Testis (tissue), 2 donors: ENCODE measurements at regions not wholly inside any gene's neighbourhood (a gene's known extent, or its start where the extent isn't known, plus 50 kb on each side); places are given as distances from the start of the nearest gene placed in this dataset.

ENCODE experiments used
- POLR2A ChIP-seq: fragments of 450-650 bp; IDR thresholded peaks from one replicate; pipeline ENCODE4 v1.6.1; 2017; ENCODE audit warnings: antibody characterized with exemption, mild to moderate bottlenecking, moderate library complexity
- TF ChIP-seq, protein P1 (sequence below), 3 experiments: fragments of 450-650 bp in 2 of 3; fragments of 200-600 bp in 1 of 3; sonication (generic) in 1 of 3; IDR thresholded peaks; one replicate each; pipeline ENCODE4 v1.5.1; 2016 to 2019; ENCODE audit warnings: antibody characterized with exemption in 3 of 3, mild to moderate bottlenecking in 2 of 3, moderate library complexity in 1 of 3

DNA sequence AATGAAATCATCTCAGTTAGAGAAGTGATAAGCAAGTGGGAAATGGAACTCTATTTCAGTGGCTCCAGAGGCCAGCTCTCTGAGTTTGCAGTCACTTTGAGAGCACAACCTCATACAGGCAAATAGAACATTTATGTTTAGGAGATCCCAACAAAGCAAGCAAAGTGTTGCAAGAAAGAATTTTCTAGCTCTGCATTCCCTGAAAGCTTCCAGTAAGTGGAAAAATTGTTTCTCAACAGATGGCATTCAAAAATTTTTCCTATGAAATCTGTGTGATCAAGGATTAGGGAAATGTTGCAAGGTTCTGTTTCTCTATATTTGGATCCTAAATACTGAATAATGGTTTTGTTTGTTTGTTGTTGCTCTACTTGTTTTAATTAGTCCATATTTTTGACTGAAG, 764.2 kb upstream of the ZNF608 start:
- no peak for TF ChIP-seq POLR2A
- TF ChIP-seq, protein P1, sequence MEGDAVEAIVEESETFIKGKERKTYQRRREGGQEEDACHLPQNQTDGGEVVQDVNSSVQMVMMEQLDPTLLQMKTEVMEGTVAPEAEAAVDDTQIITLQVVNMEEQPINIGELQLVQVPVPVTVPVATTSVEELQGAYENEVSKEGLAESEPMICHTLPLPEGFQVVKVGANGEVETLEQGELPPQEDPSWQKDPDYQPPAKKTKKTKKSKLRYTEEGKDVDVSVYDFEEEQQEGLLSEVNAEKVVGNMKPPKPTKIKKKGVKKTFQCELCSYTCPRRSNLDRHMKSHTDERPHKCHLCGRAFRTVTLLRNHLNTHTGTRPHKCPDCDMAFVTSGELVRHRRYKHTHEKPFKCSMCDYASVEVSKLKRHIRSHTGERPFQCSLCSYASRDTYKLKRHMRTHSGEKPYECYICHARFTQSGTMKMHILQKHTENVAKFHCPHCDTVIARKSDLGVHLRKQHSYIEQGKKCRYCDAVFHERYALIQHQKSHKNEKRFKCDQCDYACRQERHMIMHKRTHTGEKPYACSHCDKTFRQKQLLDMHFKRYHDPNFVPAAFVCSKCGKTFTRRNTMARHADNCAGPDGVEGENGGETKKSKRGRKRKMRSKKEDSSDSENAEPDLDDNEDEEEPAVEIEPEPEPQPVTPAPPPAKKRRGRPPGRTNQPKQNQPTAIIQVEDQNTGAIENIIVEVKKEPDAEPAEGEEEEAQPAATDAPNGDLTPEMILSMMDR (IDR thresholded peaks at IDR 0.05), result no peak
